B cell (primary cell): ENCODE measurements at regions not wholly inside any gene's neighbourhood (a gene's known extent, or its start where the extent isn't known, plus 50 kb on each side); places are given as distances from the start of the nearest gene placed in this dataset.

Source experiments
- CTCF ChIP-seq: fragments of 200-600 bp; IDR thresholded peaks from one replicate; pipeline ENCODE4 v1.8.0; 2022; ENCODE audit warnings: antibody characterized with exemption, mild to moderate bottlenecking
- EZH2 ChIP-seq: IDR thresholded peaks from 2 replicates; pipeline ENCODE4 v1.6.1; 2012; ENCODE audit warnings: borderline replicate concordance, low read depth, mild to moderate bottlenecking, moderate library complexity, low read length; ENCODE audit not compliant: insufficient read depth, poor library complexity, severe bottlenecking

DNA sequence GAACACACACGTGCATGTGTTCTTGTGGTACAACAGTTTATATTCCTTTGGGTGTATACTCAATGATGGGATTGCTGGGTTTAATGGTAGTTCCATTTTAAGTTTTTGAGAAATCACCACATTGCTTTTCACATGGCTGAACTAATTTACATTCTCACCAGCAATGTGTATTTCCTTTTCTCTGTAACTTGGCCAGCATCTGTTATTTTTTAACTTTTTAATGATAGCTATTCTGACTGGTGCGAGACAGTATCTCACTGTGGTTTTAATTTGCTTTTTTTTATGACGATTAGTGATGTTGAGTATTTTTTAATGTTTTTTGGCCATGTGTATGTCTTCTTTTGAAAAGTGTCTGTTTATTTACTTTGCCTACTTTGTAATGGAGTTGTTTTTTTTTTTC is 256.6 kb downstream of the ZWINT start:
- no peak for TF ChIP-seq EZH2
- TF ChIP-seq CTCF, result no peak
